HFF-Myc (cell line): ENCODE measurements at regions not wholly inside any gene's neighbourhood (a gene's known extent, or its start where the extent isn't known, plus 50 kb on each side); places are given as distances from the start of the nearest gene placed in this dataset.

Source experiments
- DNase-seq: peaks from one replicate; pipeline ENCODE4 v3.0.0-alpha.2; 2011; ENCODE audit warnings: low read depth; ENCODE audit errors: extremely low read depth
- H3K4me3 ChIP-seq: replicated peaks from 2 replicates; pipeline ENCODE4 v1.5.1; 2011; ENCODE audit warnings: low read depth, mild to moderate bottlenecking, control low read depth, low read length
- TF ChIP-seq, protein P1 (sequence below): IDR thresholded peaks from 2 replicates; pipeline ENCODE4 v1.5.1; 2012; ENCODE audit warnings: mild to moderate bottlenecking, low read depth, low read length, control low read depth; ENCODE audit errors: missing control alignments

DNA sequence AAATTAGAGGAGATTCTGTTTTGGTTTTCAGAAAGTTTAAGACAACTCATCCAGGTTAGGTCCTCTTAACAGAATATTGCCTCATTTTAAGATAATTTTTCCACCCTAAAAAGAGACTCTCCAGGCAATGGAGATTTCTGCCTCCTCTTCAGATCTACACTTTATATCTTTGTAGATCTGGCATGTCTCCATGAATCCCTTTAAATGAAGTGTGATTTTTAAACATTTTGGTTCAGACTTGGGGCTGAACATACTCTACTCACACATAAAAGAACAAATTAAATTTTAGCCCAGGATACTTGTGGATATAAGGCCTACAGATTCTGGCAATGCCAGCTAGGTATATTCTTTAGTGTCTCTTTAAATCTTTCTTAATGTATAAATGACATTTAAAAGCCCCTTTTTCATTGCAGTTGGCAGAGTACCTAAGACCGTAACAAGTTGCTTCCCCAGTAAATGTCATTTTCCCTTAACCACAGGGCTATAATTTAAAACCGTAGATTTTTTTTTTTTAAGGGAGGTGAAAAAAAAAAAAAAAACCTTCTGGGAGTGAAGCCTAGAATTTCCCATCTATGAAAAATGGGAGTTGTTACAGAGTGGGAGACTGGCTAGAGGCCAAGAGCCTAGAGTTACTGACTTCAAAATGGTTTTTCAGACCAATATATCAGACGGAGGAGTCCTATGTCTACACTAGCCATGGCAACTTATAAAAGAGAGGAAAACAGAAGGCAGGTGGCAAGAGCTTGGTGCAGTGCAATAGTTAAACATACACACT lies 207.8 kb upstream of the TARS1 start:
- TF ChIP-seq, protein P1, sequence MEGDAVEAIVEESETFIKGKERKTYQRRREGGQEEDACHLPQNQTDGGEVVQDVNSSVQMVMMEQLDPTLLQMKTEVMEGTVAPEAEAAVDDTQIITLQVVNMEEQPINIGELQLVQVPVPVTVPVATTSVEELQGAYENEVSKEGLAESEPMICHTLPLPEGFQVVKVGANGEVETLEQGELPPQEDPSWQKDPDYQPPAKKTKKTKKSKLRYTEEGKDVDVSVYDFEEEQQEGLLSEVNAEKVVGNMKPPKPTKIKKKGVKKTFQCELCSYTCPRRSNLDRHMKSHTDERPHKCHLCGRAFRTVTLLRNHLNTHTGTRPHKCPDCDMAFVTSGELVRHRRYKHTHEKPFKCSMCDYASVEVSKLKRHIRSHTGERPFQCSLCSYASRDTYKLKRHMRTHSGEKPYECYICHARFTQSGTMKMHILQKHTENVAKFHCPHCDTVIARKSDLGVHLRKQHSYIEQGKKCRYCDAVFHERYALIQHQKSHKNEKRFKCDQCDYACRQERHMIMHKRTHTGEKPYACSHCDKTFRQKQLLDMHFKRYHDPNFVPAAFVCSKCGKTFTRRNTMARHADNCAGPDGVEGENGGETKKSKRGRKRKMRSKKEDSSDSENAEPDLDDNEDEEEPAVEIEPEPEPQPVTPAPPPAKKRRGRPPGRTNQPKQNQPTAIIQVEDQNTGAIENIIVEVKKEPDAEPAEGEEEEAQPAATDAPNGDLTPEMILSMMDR = no peak
- H3K4me3 ChIP-seq = no peak overlapping the region
- peak; percentile 65 for DNase-seq

DNA sequence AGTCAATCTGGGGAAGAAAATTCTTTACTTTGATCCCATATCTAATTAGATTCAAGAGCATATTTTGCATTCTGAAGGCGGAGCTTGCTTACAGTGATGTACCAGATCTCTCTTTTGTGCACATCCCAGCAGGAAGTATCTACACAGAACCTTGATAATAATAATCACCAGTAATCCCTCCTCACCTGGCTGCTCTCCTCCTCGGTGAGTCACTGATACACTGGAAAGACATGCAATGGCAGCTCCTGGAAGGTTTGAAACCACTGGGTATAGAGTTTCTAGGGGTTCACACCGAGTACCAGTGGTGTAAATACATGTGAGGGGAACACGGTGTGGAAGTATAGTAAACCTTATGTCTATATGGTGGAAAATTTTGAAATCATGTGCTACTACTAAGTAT lies 205.5 kb upstream of the TARS1 start:
- DNase-seq = no peak
- TF ChIP-seq, protein P1 = no peak
- no peak overlapping the region for H3K4me3 ChIP-seq

DNA sequence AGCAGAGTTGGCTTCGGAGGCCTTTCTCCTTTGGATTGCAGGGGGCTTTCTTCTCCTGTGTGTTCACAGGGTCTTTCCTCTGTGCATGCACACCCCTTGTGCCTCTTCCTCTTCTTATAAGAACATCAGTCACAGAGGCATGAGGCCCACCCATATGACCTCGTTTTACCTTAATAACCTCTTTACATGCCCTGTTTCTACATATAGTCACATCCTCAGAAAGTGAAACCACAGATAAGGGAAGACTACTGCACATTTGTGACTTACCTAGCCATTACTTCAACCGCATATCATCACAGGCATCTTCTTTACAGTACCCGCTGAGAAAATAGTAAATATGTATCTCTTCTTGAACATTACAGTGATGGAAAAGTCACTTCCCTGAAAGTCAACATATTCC lies 204.9 kb upstream of the TARS1 start:
- no peak for DNase-seq
- H3K4me3 ChIP-seq = no peak overlapping the region
- TF ChIP-seq, protein P1 = no peak

DNA sequence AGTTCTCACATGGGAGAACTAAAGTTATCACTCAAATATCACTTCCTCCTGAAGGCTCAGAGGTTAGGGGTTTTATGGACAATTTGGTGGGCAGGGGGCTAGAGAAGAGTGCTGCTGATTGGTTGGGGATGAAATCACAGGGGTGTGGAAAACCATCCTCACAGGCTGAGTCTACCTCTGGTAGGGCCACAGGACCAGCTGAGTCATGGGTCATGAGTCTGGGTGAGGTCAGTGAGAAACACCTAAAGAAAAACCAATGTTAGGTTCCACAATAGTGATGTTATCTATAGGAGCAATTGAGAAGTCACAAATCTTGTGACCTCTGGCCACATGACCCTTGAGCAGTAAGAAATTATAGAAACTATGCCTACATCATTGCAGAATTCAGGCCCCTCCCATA lies 203.3 kb upstream of the TARS1 start:
- no peak for DNase-seq
- TF ChIP-seq, protein P1 = no peak

GRCh38 chr5:33238826-33239695 lies 201.7 kb upstream of the TARS1 start:
- H3K4me3 ChIP-seq = no peak overlapping the region
- no peak for DNase-seq
- TF ChIP-seq, protein P1 = no peak

More for the DNA sequence above, 203.3 kb upstream of the TARS1 start:
- H3K4me3 ChIP-seq = no peak overlapping the region

- TF ChIP-seq, protein P1 = no peak
- DNase-seq = no peak
- no peak overlapping the region for H3K4me3 ChIP-seq
Measured at GRCh38 chr5:33240558-33240957, 200.2 kb upstream of the TARS1 start.
